ENCODE measurements at regions not wholly inside any gene's neighbourhood (a gene's known extent, or its start where the extent isn't known, plus 50 kb on each side); places are given as distances from the start of the nearest gene placed in this dataset.
A peak's percentile ranks its signal among the peaks of the same experiment; 100 is the strongest.

- no peaks in the 10 kb centered on the region for H3K4me1 ChIP-seq (ENCODE audit: control insufficient read depth, insufficient read depth, low read length, unreplicated experiment)
- H3K27ac ChIP-seq (ENCODE audit: low read depth, low read length): no peak overlapping the region
- peaks cover 8% of the 10 kb centered on the region; the same call in 1 of the 2 replicates for H3K27me3 ChIP-seq (ENCODE audit: insufficient read depth, low read length)
- H3K79me2 ChIP-seq (ENCODE audit: control insufficient read depth, insufficient read depth, low read length, unreplicated experiment): no peaks in the 10 kb centered on the region
- H3K4me3 ChIP-seq (ENCODE audit: low read depth, low read length): no peak overlapping the region
- H3K36me3 ChIP-seq (ENCODE audit: insufficient read depth, low read length): no peaks in the 10 kb centered on the region
- no peak overlapping the region for H2AFZ ChIP-seq (ENCODE audit: low read length, unreplicated experiment)
Measured at GRCh38 chr13:29713839-29714238, 118.4 kb upstream of the SLC7A1 start.

DNA sequence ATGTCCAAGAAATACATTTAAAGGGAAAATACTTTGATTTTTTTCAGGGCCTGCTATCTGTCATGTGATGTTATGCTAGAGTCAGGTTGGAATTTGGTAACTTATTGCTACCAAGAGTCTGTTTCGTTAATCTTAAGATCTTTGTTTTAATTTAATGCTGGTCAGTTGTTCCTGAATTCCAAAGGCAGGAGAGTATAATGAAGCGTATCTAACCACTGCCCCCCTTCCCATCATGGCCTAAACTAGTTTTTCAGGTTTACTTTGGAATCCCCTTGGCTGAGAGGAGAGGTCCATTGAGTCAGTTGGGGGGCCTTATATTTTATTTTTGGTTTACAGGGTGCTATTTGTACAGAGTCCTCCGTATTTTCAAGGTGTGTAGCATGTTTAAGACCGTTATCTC lies 116.3 kb upstream of the SLC7A1 start:
- H3K36me3 ChIP-seq (ENCODE audit: insufficient read depth, low read length): no peaks in the 10 kb centered on the region
- H3K4me1 ChIP-seq (ENCODE audit: control insufficient read depth, insufficient read depth, low read length, unreplicated experiment): no peaks in the 10 kb centered on the region
- no peak overlapping the region for H3K27ac ChIP-seq (ENCODE audit: low read depth, low read length)
- H3K4me3 ChIP-seq (ENCODE audit: low read depth, low read length): no peak overlapping the region
- 0 out of 2 replicates have a peak, but pooled peaks cover 2% of the 10 kb centered on the region for H3K27me3 ChIP-seq (ENCODE audit: insufficient read depth, low read length)
- no peaks in the 10 kb centered on the region for H3K79me2 ChIP-seq (ENCODE audit: control insufficient read depth, insufficient read depth, low read length, unreplicated experiment)
- no peak overlapping the region for H2AFZ ChIP-seq (ENCODE audit: low read length, unreplicated experiment)

DNA sequence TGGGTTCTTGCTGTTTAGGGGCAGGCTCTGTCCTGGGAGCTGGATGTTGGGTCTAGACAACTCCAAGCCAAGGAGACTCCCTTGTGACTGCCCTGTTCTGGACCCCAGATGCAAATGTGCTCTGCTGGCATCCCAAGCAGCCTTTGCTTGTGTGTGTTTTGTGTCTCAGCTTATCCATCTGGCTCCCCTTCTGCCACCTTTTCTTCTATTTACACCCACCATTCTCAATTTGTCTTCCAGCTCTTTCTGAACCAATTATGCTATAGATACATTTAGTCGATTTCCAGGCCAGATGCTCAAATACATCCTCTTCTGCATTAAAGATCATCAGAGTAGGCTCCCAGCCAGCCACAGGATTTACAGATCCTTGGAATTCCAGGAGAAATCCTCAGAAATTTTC lies 115.0 kb upstream of the SLC7A1 start:
- no peak overlapping the region for H3K4me3 ChIP-seq (ENCODE audit: low read depth, low read length)
- no peaks in the 10 kb centered on the region for H3K36me3 ChIP-seq (ENCODE audit: insufficient read depth, low read length)
- no peaks in the 10 kb centered on the region for H3K4me1 ChIP-seq (ENCODE audit: control insufficient read depth, insufficient read depth, low read length, unreplicated experiment)
- no peak overlapping the region for H3K27ac ChIP-seq (ENCODE audit: low read depth, low read length)
- no peaks in the 10 kb centered on the region for H3K79me2 ChIP-seq (ENCODE audit: control insufficient read depth, insufficient read depth, low read length, unreplicated experiment)
- H2AFZ ChIP-seq (ENCODE audit: low read length, unreplicated experiment): no peak overlapping the region
- 0 out of 2 replicates have a peak, but pooled peaks cover 2% of the 10 kb centered on the region for H3K27me3 ChIP-seq (ENCODE audit: insufficient read depth, low read length)

- H3K4me3 ChIP-seq (ENCODE audit: low read depth, low read length): no peak overlapping the region
- no peak overlapping the region for H3K27ac ChIP-seq (ENCODE audit: low read depth, low read length)
Measured at GRCh38 chr13:29709407-29710069, 114.0 kb upstream of the SLC7A1 start.

GRCh38 chr13:29707876-29708543 lies 112.5 kb upstream of the SLC7A1 start:
- Histone ChIP-seq H3K79me2 (ENCODE audit: control insufficient read depth, insufficient read depth, low read length, unreplicated experiment) (no peaks in the 10 kb centered on the region), H3K4me3 (ENCODE audit: low read depth, low read length) (no peak overlapping the region), H2AFZ (ENCODE audit: low read length, unreplicated experiment) (no peak overlapping the region), H3K36me3 (ENCODE audit: insufficient read depth, low read length) (no peaks in the 10 kb centered on the region), H3K27me3 (ENCODE audit: insufficient read depth, low read length) (no peaks in the 10 kb centered on the region), H3K4me1 (ENCODE audit: control insufficient read depth, insufficient read depth, low read length, unreplicated experiment) (peaks cover 6% of the 10 kb centered on the region), H3K27ac (ENCODE audit: low read depth, low read length) (no peak overlapping the region)

More at GRCh38 chr13:29709407-29710069, 114.0 kb upstream of the SLC7A1 start:
- H3K79me2 ChIP-seq (ENCODE audit: control insufficient read depth, insufficient read depth, low read length, unreplicated experiment): no peaks in the 10 kb centered on the region
- H3K36me3 ChIP-seq (ENCODE audit: insufficient read depth, low read length): no peaks in the 10 kb centered on the region
- no peak overlapping the region for H2AFZ ChIP-seq (ENCODE audit: low read length, unreplicated experiment)
- no peaks in the 10 kb centered on the region for H3K4me1 ChIP-seq (ENCODE audit: control insufficient read depth, insufficient read depth, low read length, unreplicated experiment)
- H3K27me3 ChIP-seq (ENCODE audit: insufficient read depth, low read length): no peaks in the 10 kb centered on the region

- no peaks in the 10 kb centered on the region for H3K27me3 ChIP-seq (ENCODE audit: insufficient read depth, low read length)
- no peak overlapping the region for H2AFZ ChIP-seq (ENCODE audit: low read length, unreplicated experiment)
- no peaks in the 10 kb centered on the region for H3K79me2 ChIP-seq (ENCODE audit: control insufficient read depth, insufficient read depth, low read length, unreplicated experiment)
- peaks cover 13% of the 10 kb centered on the region for H3K4me1 ChIP-seq (ENCODE audit: control insufficient read depth, insufficient read depth, low read length, unreplicated experiment)
- H3K27ac ChIP-seq (ENCODE audit: low read depth, low read length): no peak overlapping the region
- no peak overlapping the region for H3K4me3 ChIP-seq (ENCODE audit: low read depth, low read length)
- no peaks in the 10 kb centered on the region for H3K36me3 ChIP-seq (ENCODE audit: insufficient read depth, low read length)
Measured at GRCh38 chr13:29706923-29707322, 111.4 kb upstream of the SLC7A1 start.

DNA sequence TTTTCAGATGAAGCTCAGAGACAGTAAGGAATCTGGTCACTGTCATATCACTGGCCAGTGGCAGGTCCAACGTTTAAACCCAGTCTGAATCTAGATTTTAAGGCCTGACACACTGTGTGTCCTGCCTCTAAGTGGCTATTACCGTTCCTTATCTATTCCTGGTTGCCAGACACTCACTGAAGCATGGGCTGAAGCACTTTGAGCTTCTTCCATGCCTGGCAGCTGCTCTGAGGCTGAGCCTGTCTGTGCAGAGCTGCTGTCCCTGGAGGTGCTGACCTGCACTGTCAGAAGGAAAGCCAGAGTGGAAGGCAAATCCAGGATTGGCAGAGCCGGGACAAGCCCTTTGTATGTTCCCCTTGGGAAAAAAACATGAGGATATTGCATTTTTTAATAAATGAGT lies 109.2 kb upstream of the SLC7A1 start:
- Histone ChIP-seq H3K4me1 (ENCODE audit: control insufficient read depth, insufficient read depth, low read length, unreplicated experiment) (peaks cover 14% of the 10 kb centered on the region), H3K27ac (ENCODE audit: low read depth, low read length) (no peak overlapping the region), H3K4me3 (ENCODE audit: low read depth, low read length) (no peak overlapping the region), H3K27me3 (ENCODE audit: insufficient read depth, low read length) (no peaks in the 10 kb centered on the region), H2AFZ (ENCODE audit: low read length, unreplicated experiment) (no peak overlapping the region), H3K79me2 (ENCODE audit: control insufficient read depth, insufficient read depth, low read length, unreplicated experiment) (no peaks in the 10 kb centered on the region), H3K36me3 (ENCODE audit: insufficient read depth, low read length) (no peaks in the 10 kb centered on the region)

GRCh38 chr13:29703421-29703820 lies 107.9 kb upstream of the SLC7A1 start:
- no peaks in the 10 kb centered on the region for H3K27me3 ChIP-seq (ENCODE audit: insufficient read depth, low read length)
- no peaks in the 10 kb centered on the region for H3K36me3 ChIP-seq (ENCODE audit: insufficient read depth, low read length)
- no peaks in the 10 kb centered on the region for H3K79me2 ChIP-seq (ENCODE audit: control insufficient read depth, insufficient read depth, low read length, unreplicated experiment)
- no peak overlapping the region for H2AFZ ChIP-seq (ENCODE audit: low read length, unreplicated experiment)
- peaks cover 14% of the 10 kb centered on the region for H3K4me1 ChIP-seq (ENCODE audit: control insufficient read depth, insufficient read depth, low read length, unreplicated experiment)
- no peak overlapping the region for H3K4me3 ChIP-seq (ENCODE audit: low read depth, low read length)
- peak overlapping the region; percentile 82 for H3K27ac ChIP-seq (ENCODE audit: low read depth, low read length)

- no peaks in the 10 kb centered on the region for H3K79me2 ChIP-seq (ENCODE audit: control insufficient read depth, insufficient read depth, low read length, unreplicated experiment)
- H3K27ac ChIP-seq (ENCODE audit: low read depth, low read length): peak overlapping the region; percentile 82
- peaks cover 14% of the 10 kb centered on the region for H3K4me1 ChIP-seq (ENCODE audit: control insufficient read depth, insufficient read depth, low read length, unreplicated experiment)
- H3K27me3 ChIP-seq (ENCODE audit: insufficient read depth, low read length): no peaks in the 10 kb centered on the region
- no peaks in the 10 kb centered on the region for H3K36me3 ChIP-seq (ENCODE audit: insufficient read depth, low read length)
- peak overlapping the region; percentile 19 for H2AFZ ChIP-seq (ENCODE audit: low read length, unreplicated experiment)
- H3K4me3 ChIP-seq (ENCODE audit: low read depth, low read length): peak overlapping the region; percentile 38; the same call in 1 of the 2 replicates
Measured at GRCh38 chr13:29702912-29703351, 107.4 kb upstream of the SLC7A1 start.

DNA sequence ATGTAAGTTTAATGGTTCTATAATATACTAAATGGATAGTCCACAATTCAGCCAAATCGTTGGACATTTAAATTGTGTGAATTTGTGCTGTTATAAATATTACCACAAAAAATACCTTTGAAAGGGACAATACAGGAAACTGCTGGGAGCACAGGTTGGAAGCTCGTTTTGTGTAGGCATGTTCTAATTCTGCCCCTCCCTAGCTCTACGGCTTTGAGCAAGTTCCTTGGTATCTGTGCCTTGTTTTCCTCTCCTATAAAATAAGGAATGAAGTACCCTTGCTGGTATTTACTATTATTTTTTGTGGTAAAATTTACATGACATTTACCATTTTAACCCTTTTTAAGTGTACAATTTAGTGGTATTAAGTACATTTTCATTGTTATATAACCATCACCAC lies 102.6 kb upstream of the SLC7A1 start:
- Histone ChIP-seq H3K27me3 (ENCODE audit: insufficient read depth, low read length) (no peaks in the 10 kb centered on the region), H2AFZ (ENCODE audit: low read length, unreplicated experiment) (no peak overlapping the region), H3K27ac (ENCODE audit: low read depth, low read length) (no peak overlapping the region), H3K79me2 (ENCODE audit: control insufficient read depth, insufficient read depth, low read length, unreplicated experiment) (no peaks in the 10 kb centered on the region), H3K36me3 (ENCODE audit: insufficient read depth, low read length) (no peaks in the 10 kb centered on the region), H3K4me1 (ENCODE audit: control insufficient read depth, insufficient read depth, low read length, unreplicated experiment) (peaks cover 9% of the 10 kb centered on the region), H3K4me3 (ENCODE audit: low read depth, low read length) (no peak overlapping the region)

DNA sequence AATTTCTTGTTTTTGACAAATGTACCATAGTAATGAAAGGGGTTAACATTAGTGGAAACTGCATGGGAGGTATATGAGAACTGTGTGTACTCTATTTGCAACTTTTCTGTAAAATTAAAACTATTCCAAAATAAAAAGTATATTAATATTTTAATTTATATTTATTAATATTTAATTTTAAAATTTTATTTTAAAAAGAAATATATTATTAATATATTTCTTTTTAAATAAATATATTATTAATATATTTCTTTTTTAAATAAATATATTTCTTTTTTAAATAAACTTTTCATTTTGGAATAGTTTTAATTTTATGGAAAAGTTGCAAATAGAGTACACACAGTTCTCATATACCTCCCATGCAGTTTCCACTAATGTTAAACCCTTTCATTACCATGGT lies 101.1 kb upstream of the SLC7A1 start:
- Histone ChIP-seq H3K27me3 (ENCODE audit: insufficient read depth, low read length) (no peaks in the 10 kb centered on the region), H3K36me3 (ENCODE audit: insufficient read depth, low read length) (no peaks in the 10 kb centered on the region), H3K4me3 (ENCODE audit: low read depth, low read length) (no peak overlapping the region), H3K4me1 (ENCODE audit: control insufficient read depth, insufficient read depth, low read length, unreplicated experiment) (no peaks in the 10 kb centered on the region), H3K79me2 (ENCODE audit: control insufficient read depth, insufficient read depth, low read length, unreplicated experiment) (no peaks in the 10 kb centered on the region), H2AFZ (ENCODE audit: low read length, unreplicated experiment) (no peak overlapping the region), H3K27ac (ENCODE audit: low read depth, low read length) (no peak overlapping the region)
